H7 (cell line): ENCODE measurements at regions not wholly inside any gene's neighbourhood (a gene's known extent, or its start where the extent isn't known, plus 50 kb on each side); places are given as distances from the start of the nearest gene placed in this dataset.

Source experiments
- DNase-seq: peaks from one replicate; pipeline ENCODE4 v3.0.0; 2012
- H3K27me3 ChIP-seq: 2 replicates; pipeline ENCODE4 v1.6.0; 2011; ENCODE audit warnings: mild to moderate bottlenecking, low read length; ENCODE audit not compliant: control insufficient read depth, insufficient read depth
- H3K36me3 ChIP-seq: replicated peaks from 2 replicates; pipeline ENCODE4 v1.5.1; 2011; ENCODE audit warnings: low read length; ENCODE audit not compliant: control insufficient read depth, insufficient read depth
- H3K4me3 ChIP-seq: 2 replicates; pipeline ENCODE4 v1.5.1; 2011; ENCODE audit warnings: low read depth, mild to moderate bottlenecking, control low read depth, low read length, moderate library complexity; ENCODE audit not compliant: insufficient read depth

DNA sequence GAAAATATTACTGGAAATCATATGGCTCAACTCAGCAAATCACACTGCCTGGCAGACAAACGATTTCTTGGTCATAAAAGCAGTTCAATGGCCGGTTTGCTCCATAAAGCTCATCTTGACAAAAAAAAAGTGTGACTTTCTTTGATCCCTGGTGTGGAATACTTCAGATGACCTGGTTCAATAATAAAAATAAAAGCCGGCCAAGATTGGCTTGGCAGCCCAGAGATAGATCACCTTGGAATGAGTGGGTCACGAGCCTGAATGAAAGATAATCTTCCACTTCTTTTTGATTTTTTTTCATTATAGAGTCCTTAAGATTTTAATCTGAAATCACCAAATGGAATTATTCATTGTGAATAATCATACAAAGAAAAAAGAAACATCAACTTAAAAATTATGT, 445.3 kb upstream of the CITED2 start:
- DNase-seq = no peak
- no peaks in the 10 kb centered on the region for H3K36me3 ChIP-seq
- no peaks in the 10 kb centered on the region for H3K27me3 ChIP-seq

DNA sequence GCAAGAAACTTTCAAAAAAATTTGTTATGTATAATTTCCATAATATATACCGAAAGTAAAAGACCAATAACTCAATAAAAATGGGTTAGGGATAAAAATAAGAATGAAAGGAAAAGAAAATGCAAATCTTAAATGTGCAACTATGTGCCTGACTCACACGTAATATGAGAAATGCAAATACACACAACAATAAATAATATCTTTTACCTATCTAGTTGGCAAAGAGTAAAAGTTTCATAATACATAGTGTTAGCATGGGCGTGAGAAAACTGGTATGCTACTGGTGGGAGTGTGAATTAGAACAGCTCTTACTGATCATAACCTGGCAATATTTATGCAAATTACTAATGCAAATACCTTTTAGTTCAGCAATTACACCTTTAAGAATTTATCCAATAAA, 438.5 kb upstream of the CITED2 start:
- no peak for DNase-seq
- Histone ChIP-seq H3K4me3 (no peak overlapping the region), H3K36me3 (no peaks in the 10 kb centered on the region)

More for the DNA sequence above, 445.3 kb upstream of the CITED2 start:
- no peak overlapping the region for H3K4me3 ChIP-seq

GRCh38 chr6:139801571-139802321, 427.3 kb upstream of the CITED2 start:
- Histone ChIP-seq H3K27me3 (no peaks in the 10 kb centered on the region), H3K4me3 (no peak overlapping the region), H3K36me3 (no peaks in the 10 kb centered on the region)
- peak; percentile 29 for DNase-seq

More for the DNA sequence above, 438.5 kb upstream of the CITED2 start:
- H3K27me3 ChIP-seq = no peaks in the 10 kb centered on the region

GRCh38 chr6:139800837-139801236, 426.4 kb upstream of the CITED2 start:
- Histone ChIP-seq H3K36me3 (no peaks in the 10 kb centered on the region), H3K27me3 (no peaks in the 10 kb centered on the region), H3K4me3 (no peak overlapping the region)
- no peak for DNase-seq

GRCh38 chr6:139790527-139790926, 416.1 kb upstream of the CITED2 start:
- no peak for DNase-seq
- no peaks in the 10 kb centered on the region for H3K27me3 ChIP-seq
- no peaks in the 10 kb centered on the region for H3K36me3 ChIP-seq
- no peak overlapping the region for H3K4me3 ChIP-seq

DNA sequence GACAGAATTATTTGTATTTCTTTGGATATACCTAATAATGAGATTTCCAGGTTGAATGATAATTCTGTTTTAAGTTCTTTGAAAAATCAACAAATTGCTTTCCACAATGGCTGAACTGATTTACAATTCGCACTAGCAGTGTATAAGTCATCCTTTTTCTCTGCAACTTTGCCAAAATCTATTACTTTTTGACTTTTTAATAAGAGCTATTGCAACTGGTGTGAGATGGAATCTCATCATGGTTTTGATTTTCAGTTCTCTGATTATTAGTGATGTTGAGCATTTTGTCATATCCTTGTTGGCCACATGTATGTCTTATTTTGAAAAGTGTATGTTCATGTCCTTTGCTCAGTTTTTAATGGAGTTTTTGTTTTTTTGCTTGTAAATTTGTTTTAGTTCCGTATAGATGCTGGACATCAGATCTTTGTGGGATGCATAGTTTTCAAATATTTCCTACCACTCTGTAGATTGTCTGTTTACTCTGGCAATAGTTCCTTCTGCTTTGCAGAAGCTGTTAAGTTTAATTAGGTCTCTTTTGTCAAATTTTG, 409.8 kb upstream of the CITED2 start:
- H3K27me3 ChIP-seq = no peaks in the 10 kb centered on the region
- H3K4me3 ChIP-seq = no peak overlapping the region

DNA sequence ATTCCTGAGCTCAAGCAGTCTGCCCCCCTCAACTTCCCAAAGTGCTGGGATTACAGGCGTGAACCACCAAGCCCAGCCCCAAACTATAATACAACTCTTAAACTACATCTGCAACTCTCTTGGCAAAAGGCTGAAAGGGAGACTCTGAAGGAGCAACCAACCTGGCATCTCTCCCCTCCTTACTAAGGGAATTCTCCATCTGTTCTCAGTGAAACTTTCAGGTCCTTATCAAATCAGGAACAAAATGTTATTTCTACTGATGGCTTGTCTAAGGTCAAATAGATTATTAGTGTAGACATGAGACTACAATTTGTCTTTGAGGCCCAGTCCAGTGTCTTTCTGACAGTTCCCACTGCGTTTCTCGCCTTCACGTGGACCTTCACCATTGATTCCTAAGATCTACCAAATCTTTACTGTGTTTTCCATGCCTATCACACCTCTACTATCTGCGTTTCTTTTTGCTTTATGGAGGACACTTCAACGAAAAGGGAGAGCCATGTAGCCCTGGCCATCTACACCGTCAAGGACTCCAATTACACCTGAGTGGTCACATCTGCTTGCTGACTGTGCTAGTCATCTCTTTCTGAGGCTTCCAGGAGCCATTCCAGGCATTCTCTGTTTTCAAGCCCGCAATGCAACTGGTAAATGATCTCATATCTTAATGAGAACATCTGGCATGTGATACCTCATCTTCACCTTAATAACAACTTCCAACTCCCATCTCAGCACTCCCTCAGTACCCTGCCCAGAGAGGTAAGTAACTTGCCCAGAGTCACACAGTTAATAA, 405.7 kb upstream of the CITED2 start:
- Histone ChIP-seq H3K4me3 (no peak overlapping the region), H3K27me3 (no peaks in the 10 kb centered on the region), H3K36me3 (no peaks in the 10 kb centered on the region)
- no peak for DNase-seq

More for the DNA sequence above, 409.8 kb upstream of the CITED2 start:
- no peaks in the 10 kb centered on the region for H3K36me3 ChIP-seq
- DNase-seq = no peak

GRCh38 chr6:139778688-139779087, 404.2 kb upstream of the CITED2 start:
- Histone ChIP-seq H3K27me3 (no peaks in the 10 kb centered on the region), H3K4me3 (no peak overlapping the region), H3K36me3 (no peaks in the 10 kb centered on the region)
- no peak for DNase-seq

- no peak overlapping the region for H3K4me3 ChIP-seq
- H3K27me3 ChIP-seq = no peaks in the 10 kb centered on the region
- no peak for DNase-seq
- no peaks in the 10 kb centered on the region for H3K36me3 ChIP-seq
Observed at GRCh38 chr6:139778106-139778505, 403.7 kb upstream of the CITED2 start.

- Histone ChIP-seq H3K4me3 (no peak overlapping the region), H3K36me3 (no peaks in the 10 kb centered on the region), H3K27me3 (no peaks in the 10 kb centered on the region)
- no peak for DNase-seq
Observed at GRCh38 chr6:139777202-139777970, 402.9 kb upstream of the CITED2 start.

- Histone ChIP-seq H3K27me3 (no peaks in the 10 kb centered on the region), H3K4me3 (no peak overlapping the region), H3K36me3 (no peaks in the 10 kb centered on the region)
- peak; percentile 13 for DNase-seq
Observed at GRCh38 chr6:139776041-139776440, 401.6 kb upstream of the CITED2 start.

DNA sequence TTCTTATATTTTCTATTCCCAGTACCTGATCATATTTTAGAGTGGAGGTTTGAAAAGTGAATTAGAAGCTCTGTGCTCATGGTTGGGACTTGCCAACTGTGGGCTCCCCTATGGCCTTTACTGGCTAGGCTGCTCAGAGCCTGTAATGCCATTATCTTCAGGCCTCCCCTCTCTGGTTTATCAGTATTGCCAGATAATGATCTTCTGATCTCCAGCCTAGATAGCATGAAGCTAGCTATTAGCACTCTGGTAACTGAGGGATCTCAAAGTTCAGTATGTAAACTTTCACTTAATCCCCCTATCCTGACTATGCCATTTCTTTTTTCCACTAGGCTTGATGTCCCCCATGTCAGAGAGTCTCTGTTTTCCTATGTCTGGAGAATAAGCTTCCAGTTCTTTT, 393.7 kb upstream of the CITED2 start:
- H3K36me3 ChIP-seq = no peaks in the 10 kb centered on the region
- no peaks in the 10 kb centered on the region for H3K27me3 ChIP-seq
- DNase-seq = no peak
- no peak overlapping the region for H3K4me3 ChIP-seq

DNA sequence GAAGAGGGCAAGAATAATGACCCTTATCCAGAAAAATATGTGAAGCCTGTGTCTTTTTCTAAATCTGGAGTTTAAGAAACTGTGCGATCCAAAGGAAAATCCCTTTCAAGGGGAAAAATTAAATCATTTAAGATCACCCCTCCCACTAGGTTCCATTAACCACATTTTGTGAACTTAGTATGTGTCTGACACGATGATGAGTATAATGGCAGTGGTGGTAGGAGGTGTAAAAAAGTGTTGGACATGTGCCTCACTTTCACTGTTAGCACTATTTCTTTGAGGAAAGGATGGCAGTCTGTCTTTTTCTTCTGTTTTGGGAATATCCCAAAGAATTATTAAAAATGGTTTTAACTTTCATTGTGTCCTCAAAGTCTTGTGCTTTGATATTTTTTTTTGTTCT, 392.3 kb upstream of the CITED2 start:
- H3K4me3 ChIP-seq = no peak overlapping the region
- no peaks in the 10 kb centered on the region for H3K27me3 ChIP-seq
- DNase-seq = no peak
- H3K36me3 ChIP-seq = no peaks in the 10 kb centered on the region

GRCh38 chr6:139765825-139766285, 391.4 kb upstream of the CITED2 start:
- no peaks in the 10 kb centered on the region for H3K36me3 ChIP-seq
- H3K27me3 ChIP-seq = no peaks in the 10 kb centered on the region
- H3K4me3 ChIP-seq = no peak overlapping the region

More at GRCh38 chr6:139765825-139766285, 391.4 kb upstream of the CITED2 start:
- no peak for DNase-seq
